ENCODE measurements at regions not wholly inside any gene's neighbourhood (a gene's known extent, or its start where the extent isn't known, plus 50 kb on each side); places are given as distances from the start of the nearest gene placed in this dataset.

DNA sequence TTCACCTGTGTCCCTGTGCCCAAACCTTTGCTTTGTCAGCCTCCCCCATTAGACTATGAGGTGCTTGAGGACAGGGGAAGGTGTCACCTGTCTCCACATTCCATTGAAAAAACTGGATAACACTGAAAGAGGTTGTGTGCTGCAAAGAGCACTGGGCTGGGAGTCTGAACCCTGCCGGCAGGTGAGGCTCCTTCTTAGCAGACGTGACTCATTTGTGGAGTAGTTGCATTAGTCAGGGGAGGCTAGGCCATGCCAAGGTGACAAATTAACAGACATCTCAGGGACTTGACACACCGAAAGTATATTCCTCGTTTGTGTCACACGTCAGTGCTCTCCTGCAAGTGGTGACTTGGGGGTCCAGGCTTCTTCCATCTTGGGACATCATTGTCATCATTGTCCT is 95.9 kb upstream of the STX18 start:
- no peak for DNase-seq

DNA sequence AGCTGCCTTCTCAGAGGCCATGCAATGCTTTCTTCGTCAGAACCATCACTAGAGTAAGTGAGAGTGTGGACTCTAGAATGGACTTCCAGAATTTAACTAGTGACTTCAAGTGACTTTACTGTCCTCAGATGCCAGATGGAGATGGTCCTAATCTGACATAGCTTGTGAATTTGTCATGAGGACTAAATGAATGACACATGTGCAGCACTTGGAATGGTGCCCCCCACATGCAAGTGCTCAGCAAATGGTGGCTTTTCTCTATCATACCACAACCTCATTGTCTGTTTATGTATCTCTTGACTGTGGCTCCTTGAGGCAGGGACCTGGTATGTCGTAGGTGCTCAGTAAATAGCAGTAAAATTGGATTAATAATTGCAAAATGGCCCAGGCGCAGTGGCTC is 91.6 kb upstream of the STX18 start:
- no peak for DNase-seq

DNA sequence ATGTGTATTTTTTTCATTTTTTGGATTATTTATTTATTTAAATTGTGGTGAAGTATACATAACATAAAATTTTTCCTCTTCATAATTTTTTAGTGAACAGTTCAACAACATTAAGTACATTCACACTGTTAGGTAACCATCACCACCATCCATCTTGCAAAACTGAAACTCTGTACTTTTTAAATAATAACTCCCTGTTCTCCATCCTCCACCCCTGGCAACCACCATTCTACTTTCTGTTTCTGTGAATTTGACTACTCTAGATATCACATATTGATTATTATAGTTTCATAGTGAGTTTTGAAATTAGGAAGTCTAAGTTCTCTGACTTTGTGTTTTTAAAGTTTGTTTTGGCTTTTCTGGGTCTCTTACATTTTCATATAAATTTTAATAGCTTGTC is 89.3 kb upstream of the STX18 start:
- DNase-seq = no peak

DNA sequence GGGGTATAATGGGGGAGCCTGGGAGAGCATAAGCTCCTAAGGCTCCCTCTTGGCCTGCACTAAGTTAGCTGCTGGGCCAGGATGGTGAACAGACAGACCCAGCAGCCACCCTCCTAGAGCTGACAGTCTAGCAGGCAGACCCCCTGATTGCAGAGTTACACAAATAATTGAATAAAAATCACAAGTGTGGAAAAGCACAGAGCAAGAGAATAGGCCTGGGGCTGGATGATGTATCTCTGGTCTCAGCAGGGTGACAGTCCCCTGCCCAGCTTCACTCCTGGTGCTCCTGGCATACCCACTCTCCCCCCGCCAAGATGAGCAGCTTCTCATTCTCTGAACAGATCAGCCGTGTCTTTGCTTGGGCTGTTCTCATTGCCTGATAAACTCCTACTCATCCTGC is 86.1 kb upstream of the STX18 start:
- DNase-seq = no peak

DNA sequence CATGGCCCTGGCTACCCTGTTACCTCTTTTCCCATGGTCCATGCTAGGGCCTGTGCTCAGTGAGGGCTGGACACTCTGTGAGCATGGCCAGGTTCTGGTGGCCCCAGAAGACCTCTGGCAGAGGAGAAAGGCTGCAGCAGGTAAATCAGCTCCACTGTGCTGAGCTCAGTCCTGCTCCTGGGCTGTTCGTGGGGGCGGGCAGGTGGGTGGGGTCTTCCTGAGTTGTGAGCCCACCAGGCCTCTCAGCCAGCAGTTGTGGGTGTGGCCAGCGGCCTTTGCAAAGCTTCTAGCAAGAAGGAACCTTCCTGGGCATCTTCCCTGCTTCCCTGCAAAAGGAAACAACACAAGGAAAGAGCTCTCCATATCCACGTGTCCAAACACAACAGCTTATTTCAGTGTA is 85.3 kb upstream of the STX18 start:
- no peak for DNase-seq

DNA sequence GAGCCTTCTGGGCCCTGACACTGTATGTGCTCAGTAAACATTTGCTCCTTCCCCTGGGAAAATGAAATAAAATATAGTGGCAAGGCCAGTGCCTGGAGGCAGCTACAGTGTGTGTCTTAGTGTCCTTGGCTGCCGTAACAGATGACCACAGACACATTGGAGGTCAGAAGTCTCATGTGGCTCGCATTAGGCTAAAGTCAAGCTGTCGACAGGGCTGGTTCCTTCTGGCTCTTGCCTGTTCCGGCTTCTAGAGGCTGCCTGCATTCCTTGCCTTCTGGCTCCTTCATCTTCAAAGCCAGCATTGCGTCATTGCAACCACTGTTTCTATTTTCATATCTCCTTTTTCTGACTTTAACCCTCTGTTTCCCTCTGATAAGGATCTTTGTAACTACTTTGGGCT is 83.6 kb upstream of the STX18 start:
- no peak for DNase-seq

DNA sequence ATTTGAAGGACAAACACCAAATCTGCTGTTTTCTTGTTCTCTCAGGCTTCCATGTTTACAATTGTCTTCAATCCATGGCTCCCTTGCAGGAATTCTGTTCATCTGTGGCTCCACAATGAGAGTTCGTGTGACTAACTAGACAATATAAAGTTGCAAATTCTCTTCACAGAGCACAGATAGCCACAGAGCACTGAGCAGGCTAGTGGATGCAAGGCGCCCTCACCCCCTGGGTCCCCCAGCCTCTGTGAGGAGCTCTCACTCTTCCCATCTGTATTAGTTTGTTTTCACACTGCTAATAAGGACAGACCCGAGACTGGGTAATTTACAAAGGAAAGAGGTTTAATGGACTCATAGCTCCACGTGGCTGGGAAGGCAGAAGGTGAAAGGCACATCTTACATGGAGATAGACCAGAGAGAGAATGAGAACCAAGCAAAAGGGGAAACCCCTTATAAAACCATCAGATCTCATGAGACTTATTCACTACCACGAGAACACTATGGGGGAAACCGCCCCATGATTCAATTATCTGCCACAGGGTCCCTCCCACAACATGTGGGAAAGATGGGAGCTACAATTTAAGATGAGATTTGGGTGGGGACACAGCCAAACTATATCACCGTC is 82.5 kb upstream of the STX18 start:
- no peak for DNase-seq

DNA sequence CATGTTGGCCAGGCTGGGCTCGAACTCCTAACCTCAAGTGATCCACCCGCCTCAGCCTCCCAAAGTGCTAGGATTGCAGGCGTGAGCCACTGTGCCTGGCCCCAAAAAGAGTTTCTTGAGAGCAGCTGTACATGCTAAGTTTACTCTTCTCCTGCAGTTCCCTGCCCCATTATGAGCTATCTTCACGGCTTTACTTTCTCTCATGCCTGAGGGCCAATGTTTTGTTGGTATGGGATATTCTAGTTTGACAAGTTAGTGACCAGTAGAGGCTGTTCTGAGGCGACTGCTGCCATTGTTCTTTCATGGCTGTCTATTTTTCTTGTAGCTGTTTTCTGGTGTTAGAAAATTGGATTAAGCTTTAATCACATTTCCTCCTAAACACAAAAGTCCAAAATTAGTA is 78.0 kb upstream of the STX18 start:
- no peak for DNase-seq

DNA sequence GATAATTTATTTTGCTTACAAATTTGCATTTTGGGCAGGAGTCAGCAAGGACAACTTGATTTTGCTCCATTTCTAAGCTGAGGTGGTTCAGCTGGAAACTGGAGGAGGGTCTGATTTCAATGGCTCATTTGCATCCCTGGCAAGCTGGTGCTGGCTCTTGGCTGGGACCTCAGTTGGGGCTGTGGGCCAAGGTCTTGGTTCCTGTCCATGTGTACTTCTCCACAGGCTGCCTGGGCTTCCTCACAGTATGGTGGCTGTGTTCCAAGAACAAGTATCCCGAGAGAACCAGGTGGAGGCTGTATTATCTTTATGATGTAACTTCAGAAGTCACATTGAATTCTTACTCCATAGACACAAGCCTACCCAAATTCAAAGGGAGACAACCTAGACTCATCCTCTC is 77.0 kb upstream of the STX18 start:
- no peak for DNase-seq

DNA sequence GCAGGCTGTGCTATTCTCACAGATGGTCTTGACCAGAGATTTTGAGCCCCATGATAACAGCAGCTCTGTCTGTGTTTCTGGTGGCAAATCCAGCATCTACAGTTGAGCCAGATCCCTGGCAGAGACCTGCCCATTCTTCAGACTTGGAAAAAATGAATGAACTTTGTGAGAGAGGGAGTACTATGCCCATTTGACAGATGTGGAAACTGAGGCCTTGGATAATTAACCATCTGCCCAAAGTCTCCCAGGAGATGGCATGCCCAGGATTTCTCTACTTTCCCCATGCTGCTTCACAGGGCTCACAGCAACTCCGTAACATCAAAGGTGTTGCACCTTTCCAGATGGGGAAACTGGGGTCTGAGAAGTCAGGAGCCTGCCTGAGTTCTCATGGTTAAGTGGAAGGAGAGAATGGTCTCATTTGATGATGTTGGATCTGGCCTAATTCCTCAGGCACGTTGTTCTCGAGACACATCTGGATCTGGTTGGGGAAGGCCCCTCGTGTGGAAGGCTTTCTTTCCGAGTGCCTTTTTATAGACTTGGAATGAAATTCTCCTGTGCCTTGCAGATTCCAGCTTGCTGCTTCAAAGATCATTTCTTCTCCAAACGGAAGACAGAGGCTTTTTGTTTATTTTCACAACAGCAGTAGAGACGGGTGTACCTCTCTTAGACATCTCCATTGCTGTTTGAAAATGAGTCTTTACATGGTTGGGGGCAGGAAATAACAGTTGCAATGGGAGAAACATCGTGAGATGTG is 73.3 kb upstream of the STX18 start:
- DNase-seq = no peak

DNA sequence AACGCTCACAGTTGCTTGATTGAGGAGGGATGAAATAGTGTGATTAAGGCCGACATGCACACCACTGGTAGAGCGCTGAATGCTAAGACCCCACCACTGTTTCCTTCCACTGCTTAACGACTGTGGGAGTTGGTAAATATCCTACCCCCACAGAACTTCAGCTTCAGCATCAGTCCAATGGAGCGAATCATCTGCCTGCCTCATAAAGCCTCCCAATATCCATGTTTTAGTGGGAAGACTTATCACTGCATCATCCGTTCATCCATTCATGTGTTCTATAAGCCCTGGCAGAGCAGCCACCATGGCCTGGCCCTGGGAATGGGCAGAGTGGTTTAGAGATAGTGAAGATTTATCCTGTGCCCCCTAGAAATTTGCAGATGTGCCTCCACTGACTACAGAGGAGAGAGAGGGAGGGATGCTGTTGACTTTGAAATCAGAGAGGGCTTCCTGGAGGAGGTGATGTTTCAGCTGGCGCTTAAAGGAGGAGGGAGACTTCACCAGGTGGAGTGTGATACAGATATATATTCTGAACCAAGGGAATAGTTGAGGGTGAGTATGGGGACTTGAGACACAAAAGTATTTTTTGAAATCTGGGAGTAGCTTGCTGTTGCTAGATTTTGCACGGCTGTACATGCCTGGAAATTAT is 71.9 kb upstream of the STX18 start:
- DNase-seq = no peak

DNA sequence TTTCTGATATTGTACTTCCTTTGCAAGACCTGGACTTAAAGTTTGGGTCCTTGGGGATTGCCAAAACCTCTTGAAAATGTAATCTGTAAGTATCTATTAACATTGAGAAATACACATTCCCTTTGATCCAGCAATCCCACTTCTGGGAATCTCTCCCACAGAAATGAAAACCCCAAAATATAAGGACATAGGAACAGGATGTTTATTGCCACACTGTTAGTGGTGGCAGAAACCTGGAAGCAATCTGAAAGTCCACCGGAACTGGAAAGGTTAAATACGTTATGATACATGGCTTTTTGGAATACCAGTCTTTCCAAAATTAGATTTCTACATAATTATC is 71.2 kb upstream of the STX18 start:
- DNase-seq = no peak

DNA sequence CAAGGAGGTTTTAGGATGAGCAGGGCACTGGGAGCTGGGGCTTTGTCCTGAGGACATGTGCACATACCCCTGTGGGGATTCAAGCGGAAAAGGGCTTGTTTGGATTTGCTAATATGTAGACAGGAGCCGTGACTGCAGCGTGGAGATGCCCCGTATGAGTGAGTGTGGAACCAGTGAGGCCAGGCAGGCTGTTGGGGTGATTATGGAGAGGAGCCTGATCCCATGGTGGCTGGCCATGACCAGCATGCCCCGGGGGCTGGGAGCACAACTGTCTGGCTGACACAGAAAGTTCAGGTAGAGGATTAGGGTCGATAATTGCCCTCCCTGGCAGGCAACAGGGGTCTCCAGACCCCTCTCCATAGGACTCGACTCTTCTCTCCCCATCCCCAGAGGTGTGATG is 68.8 kb upstream of the STX18 start:
- DNase-seq = no peak

DNA sequence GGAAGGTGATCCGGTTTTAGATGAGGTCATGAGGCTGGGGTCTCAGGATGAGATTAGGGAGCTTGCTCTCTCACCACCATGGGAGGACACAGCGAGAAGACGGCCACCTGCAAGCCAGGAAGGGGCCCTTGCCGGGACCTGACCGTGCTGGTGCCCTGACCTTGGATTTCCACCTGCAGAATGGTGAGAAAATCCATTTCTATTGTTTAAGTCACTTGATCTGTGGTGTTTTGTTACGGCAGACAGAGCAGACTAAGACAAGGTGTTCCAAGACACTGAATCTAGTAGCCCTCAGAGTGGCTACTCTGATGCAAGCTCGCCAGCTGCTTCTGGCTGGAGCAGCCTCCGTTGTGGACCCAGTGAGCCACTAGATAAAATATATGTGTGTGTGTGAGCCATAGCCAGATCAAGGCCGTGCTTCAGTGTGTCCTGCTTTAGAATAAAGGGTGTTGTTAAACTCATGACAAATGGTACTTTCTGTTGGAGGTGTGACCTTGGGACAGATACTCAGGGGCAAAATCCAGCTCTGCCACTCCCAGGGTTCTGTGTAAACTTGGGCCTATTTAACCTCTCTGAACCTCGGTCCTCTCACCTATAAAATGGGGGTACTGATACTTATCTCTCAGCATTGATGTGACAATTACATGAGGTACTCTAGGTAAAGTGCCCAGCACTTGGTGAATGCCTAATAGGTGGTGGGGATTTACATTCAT is 67.9 kb upstream of the STX18 start:
- no peak for DNase-seq

DNA sequence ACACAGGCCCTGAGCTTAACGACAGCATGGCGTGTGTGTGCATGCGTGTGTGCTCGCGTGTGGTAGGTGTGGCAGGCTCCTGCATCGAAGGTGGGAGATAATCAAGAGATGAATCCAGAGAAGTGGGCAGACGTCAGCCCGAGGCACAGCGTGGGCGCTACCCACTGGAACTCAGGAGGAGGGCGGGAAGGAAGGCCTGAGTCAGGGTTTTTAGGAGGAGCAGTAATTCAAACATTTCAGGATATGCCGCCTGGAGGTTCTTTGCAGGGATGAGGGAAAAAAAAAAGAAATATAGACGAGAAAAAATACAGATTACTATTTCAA is 66.3 kb upstream of the STX18 start:
- DNase-seq = no peak

DNA sequence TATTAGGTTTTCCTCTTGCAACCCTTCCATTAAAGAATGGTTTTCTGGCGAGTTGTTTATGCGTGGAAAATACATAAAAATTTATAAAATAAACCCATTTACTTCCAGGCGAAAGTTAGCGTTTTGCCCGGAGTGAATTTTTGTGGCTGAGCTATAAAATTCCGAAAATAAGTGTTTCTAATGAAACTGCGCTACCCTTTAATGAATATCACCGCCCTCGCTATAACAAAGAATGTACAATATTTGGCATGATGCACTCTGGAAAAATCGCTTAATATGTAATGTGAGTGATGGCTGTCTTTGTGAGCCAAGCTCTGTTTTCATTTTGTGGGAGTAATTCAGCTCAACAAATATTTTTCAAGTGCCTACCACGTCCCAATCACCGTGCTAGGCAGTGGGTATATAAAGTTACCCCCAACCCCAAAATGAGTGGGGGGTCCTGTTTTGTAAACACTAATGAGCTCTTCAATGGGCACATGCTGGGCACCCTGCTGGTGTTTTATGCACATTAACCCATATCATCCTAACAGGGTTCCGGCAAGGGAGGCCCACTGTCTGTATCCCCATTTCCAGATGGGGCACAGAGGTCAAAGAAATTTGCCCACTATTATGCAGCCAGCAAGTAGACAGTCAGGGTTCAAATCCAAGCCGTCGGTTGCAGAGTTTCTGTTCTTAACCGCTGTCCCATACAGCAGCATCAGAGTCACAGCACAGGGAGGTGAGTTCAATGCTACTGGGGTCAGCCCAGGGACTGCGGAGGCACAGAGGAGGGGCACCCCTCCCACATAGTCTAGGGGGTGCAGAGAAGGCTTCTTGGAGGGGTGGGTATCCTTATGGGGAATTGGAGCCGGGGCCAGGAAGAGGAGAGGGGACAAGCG is 65.7 kb upstream of the STX18 start:
- no peak for DNase-seq

DNA sequence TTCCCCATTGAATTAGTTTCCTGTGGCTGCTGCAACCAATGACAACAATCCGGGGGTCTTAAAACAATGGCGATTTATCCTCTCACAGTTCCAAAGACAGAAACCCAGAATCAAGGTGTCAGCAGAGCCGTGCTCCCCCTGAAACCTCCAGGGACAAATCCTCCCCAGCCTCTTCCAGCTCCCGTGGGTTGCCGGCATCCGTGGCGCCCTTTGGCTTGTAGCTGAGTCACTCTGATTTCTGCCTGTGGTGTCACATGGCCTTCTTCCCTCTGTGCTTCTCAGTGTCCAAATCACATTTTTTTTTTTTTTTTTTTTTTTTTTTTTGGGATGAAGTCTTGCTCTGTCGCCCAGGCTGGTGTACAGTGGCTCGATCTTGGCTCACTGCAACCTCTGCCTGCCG is 64.5 kb upstream of the STX18 start:
- no peak for DNase-seq

DNA sequence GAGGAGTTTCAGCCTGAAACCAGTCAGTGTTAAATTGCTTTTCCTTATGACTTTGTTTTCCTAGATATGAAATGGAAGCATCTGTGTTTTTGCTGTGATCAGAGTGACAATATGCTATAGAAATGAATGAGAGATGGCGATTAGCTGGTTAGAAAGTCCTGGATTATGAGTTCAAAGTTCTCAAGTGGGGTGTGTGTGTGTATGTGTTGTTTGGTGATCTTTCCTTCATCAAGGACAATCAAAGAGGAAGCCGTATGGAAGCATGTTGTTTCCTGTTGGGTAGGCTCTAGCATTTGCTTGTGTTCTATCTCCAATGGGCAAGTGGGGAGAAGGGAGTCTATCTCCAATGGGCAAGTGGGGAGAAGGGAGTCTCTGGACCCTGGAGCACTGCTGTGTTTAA is 64.0 kb upstream of the STX18 start:
- DNase-seq = no peak

DNA sequence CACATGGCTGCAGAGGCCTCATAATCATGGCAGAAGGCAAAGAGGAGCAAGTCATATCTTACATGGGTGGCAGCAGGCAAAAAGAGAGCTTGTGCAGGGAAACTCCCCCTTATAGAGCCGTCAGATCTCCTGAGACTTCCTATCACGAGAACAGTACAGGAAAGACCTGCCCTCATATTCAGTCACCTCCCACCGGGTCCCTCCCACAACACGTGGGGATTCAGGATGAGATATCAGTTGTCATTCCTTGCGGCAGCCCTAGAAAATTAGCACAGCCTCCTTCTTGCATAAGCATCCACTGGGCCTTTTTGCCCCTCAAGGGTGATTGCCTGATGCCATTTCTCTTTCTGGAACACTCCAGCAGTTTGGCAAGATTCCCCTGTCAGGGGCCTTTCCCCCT is 61.7 kb upstream of the STX18 start:
- DNase-seq = no peak

DNA sequence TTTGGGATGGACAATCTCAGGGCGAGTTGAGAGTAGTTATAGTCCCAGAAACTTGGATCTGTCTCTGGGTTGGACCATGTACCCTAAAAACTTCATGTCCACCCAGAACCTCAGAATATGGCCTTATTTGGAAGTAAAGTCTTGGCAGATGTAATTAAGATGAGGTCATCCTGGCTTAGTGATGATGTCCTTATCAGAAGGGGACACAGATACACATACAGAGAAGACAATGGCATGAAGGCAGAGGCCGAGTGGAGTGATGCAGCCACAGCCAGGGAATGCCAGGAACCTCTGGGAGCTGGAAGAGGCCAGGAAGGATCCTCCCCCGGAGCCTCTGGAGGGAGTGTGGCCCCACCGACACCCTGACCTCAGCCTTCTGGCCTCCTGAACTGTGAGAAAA is 61.2 kb upstream of the STX18 start:
- DNase-seq = no peak

DNA sequence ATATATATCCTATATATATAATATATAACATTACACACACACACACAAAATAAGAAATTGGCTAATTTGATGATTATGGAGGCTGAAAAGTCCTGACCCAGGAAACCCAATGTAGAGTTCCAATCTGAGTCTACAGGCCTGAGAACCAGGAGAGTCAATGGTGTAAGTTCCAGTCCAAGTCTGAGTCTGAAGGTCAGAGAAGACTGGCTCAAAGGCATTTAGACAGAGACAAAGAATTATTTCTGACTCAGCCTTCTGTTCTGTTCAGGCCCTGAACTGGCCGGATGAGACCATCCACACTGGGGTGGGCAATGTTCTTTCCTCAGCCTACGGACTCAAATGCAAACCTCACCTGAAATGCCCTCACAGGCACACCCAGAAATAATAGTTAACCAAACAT is 60.6 kb upstream of the STX18 start:
- no peak for DNase-seq

DNA sequence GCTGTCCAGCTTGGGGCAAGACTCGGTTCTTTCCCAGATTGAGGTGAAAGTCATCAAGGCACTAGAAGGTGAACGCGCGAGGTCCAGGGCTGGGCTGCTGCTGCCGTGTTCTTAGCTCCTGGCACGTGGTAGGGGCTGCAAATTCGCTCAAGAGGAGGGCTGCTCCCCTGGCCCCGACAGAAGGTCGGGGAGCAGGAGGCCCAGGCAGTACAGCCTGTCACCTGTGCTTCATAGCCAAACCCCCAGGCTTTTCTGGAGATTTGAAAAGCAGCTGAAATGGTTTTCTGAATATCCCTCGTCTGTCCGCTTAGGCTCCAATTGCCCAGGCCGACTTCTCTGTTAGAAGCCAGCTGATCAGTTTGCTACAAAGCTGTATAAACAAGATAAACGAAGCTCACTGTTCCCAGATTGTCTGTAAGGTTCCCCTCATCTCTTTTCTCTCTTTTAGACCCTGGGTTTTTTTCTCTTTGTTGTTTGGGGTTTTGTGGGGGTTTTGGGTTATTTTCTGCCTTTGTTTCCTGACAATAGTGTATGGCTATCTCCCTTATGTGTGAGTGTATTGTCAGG is 60.0 kb upstream of the STX18 start:
- no peak for DNase-seq

Data from right kidney (tissue), 1 donor.